Parathyroid adenoma (tissue), 2 donors: ENCODE measurements at regions not wholly inside any gene's neighbourhood (a gene's known extent, or its start where the extent isn't known, plus 50 kb on each side); places are given as distances from the start of the nearest gene placed in this dataset.

Experiments used
- H2AFZ ChIP-seq: fragments of 300-600 bp; sonication (generic); one replicate; pipeline ENCODE4 v1.7.0; 2017; ENCODE audit warnings: antibody characterized with exemption, mild to moderate bottlenecking
- H3K27ac ChIP-seq: fragments of 300-600 bp; sonication (generic); one replicate; pipeline ENCODE4 v1.7.0; 2017
- H3K27me3 ChIP-seq: fragments of 300-600 bp; sonication (generic); one replicate; pipeline ENCODE4 v1.7.0; 2017; ENCODE audit warnings: low read length; ENCODE audit not compliant: control insufficient read depth, insufficient read depth
- H3K36me3 ChIP-seq: fragments of 300-600 bp; sonication (generic); one replicate; pipeline ENCODE4 v1.7.0; 2017; ENCODE audit warnings: low read length; ENCODE audit not compliant: control insufficient read depth, insufficient read depth
- H3K4me1 ChIP-seq: fragments of 300-600 bp; sonication (generic); one replicate; pipeline ENCODE4 v1.7.0; 2017; ENCODE audit warnings: control low read depth
- H3K4me2 ChIP-seq: fragments of 300-600 bp; sonication (generic); one replicate; pipeline ENCODE4 v1.7.0; 2017; ENCODE audit warnings: low read length
- H3K4me3 ChIP-seq: fragments of 300-600 bp; sonication (generic); one replicate; pipeline ENCODE4 v1.7.0; 2017; ENCODE audit warnings: low read depth, low read length
- H3K79me2 ChIP-seq: fragments of 300-600 bp; sonication (generic); one replicate; pipeline ENCODE4 v1.7.0; 2017; ENCODE audit warnings: control low read depth
- H3K9ac ChIP-seq: fragments of 300-600 bp; sonication (generic); one replicate; pipeline ENCODE4 v1.7.0; 2017; ENCODE audit warnings: mild to moderate bottlenecking
- H3K9me3 ChIP-seq: fragments of 300-600 bp; sonication (generic); one replicate; pipeline ENCODE4 v1.7.0; 2017; ENCODE audit warnings: low read length; ENCODE audit not compliant: control insufficient read depth
- TF ChIP-seq, protein P1 (sequence below): fragments of 300-600 bp; sonication (generic); IDR thresholded peaks from one replicate; pipeline ENCODE4 v1.7.0; 2017; ENCODE audit warnings: antibody characterized with exemption, mild to moderate bottlenecking
- donor health status: primary hyperparathyroidism.

DNA sequence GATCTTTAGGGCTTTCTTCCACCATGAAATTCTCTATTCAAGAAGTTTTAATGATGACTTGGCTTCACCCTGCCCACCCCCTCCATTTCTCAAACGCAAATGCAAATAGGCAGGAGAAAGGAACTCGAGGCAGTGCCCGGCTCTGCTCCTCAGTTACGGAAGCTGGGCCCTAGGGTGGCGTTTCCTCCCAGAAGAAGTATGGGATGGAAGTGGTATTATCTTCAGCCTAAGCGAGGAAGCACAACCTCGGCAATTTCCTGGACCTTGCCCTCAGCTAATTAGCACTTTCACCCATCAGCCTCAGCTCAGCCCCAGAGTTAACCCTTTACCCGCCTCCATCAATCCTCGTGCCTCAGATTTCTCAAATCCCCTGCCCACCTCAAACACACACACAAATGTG lies 58.2 kb upstream of the LRRC55 start:
- Histone ChIP-seq H3K79me2 (no peaks in the 10 kb centered on the region), H3K27ac (no peak overlapping the region), H3K4me3 (no peak overlapping the region), H3K9ac (no peak overlapping the region), H3K4me1 (no peaks in the 10 kb centered on the region), H3K9me3 (no peaks in the 10 kb centered on the region), H3K4me2 (no peak overlapping the region), H3K36me3 (no peaks in the 10 kb centered on the region), H3K27me3 (no peaks in the 10 kb centered on the region), H2AFZ (no peak overlapping the region)
- TF ChIP-seq, protein P1, sequence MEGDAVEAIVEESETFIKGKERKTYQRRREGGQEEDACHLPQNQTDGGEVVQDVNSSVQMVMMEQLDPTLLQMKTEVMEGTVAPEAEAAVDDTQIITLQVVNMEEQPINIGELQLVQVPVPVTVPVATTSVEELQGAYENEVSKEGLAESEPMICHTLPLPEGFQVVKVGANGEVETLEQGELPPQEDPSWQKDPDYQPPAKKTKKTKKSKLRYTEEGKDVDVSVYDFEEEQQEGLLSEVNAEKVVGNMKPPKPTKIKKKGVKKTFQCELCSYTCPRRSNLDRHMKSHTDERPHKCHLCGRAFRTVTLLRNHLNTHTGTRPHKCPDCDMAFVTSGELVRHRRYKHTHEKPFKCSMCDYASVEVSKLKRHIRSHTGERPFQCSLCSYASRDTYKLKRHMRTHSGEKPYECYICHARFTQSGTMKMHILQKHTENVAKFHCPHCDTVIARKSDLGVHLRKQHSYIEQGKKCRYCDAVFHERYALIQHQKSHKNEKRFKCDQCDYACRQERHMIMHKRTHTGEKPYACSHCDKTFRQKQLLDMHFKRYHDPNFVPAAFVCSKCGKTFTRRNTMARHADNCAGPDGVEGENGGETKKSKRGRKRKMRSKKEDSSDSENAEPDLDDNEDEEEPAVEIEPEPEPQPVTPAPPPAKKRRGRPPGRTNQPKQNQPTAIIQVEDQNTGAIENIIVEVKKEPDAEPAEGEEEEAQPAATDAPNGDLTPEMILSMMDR: no peak

DNA sequence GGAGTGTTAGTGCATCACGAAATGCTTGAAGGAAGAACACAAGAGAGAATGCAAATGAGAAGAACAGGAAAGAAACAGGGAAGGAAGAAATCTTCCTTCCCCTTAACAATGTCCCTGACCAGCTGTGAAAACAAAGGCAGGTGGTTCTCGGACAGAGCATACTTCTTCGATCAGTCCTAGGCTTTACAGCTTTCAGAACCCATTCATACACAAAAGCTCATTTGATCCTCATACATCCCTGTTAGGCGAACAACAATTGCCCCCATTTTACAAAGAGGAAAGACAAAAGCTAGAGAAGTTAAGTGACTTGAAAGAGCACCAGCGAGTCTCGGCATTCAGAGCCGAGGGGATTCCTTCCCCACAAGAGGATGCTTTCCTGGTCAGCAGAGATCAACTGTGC lies 57.2 kb upstream of the LRRC55 start:
- H3K4me1 ChIP-seq: no peaks in the 10 kb centered on the region
- no peaks in the 10 kb centered on the region for H3K79me2 ChIP-seq
- H2AFZ ChIP-seq: no peak overlapping the region
- no peak overlapping the region for H3K4me3 ChIP-seq
- H3K27me3 ChIP-seq: no peaks in the 10 kb centered on the region
- no peaks in the 10 kb centered on the region for H3K9me3 ChIP-seq
- TF ChIP-seq, protein P1: no peak
- H3K4me2 ChIP-seq: no peak overlapping the region
- no peaks in the 10 kb centered on the region for H3K36me3 ChIP-seq
- no peak overlapping the region for H3K27ac ChIP-seq
- no peak overlapping the region for H3K9ac ChIP-seq

DNA sequence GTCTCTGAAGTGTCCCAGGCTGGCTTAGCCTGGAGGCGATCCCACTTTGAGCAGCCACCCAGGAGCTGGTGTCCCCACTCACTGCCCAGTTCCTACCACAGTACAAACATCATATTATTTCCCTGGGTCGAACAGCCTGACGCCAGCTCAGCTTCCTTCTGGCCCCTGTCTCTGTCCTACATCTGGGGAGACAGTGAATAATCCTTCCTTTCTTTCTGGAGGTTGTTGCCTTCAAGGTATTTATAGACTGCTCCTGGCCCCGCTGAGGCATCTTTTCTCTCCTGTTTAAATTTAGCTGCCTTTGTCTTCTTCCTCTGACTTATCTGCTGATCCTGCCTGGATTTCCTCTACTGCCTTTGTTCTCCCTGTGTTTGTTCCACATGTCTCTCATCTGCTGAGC lies 56.8 kb upstream of the LRRC55 start:
- Histone ChIP-seq H2AFZ (no peak overlapping the region), H3K9ac (no peak overlapping the region), H3K27ac (no peak overlapping the region), H3K9me3 (no peaks in the 10 kb centered on the region), H3K27me3 (no peaks in the 10 kb centered on the region), H3K4me1 (no peaks in the 10 kb centered on the region), H3K79me2 (no peaks in the 10 kb centered on the region), H3K4me3 (no peak overlapping the region), H3K36me3 (no peaks in the 10 kb centered on the region), H3K4me2 (no peak overlapping the region)
- TF ChIP-seq, protein P1: no peak

DNA sequence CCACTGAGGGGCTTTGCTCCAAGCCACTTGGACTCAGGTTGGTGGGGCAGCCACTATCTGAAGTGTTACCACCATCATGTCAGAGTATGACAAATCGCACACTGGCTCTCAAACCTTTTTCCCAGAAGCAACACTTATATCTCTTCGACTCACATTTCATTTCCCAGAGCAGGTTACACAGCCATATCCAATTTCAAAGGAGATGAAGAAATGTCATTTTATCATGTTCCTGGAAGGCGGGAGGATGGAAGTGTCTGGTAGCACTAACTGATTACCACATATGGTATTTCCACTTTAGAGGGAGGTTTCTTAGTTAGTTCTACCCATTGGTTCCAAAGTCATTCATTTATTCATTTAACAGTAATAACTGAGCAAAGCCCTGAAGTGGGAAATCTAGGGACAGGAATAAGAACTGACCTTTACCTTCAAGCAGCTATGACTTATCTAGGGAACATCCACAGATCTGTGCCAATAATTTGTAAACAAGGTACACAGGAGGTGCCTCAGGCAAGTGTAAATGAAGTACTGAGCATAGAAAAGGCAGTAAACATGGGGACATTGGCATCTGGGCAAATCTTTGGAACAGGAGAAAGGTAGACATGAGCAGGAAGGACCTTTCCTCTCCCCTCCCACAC lies 54.9 kb upstream of the LRRC55 start:
- Histone ChIP-seq H2AFZ (no peak overlapping the region), H3K9ac (no peak overlapping the region), H3K4me2 (no peak overlapping the region), H3K4me3 (no peak overlapping the region), H3K27ac (no peak overlapping the region), H3K9me3 (no peaks in the 10 kb centered on the region), H3K4me1 (no peaks in the 10 kb centered on the region), H3K27me3 (no peaks in the 10 kb centered on the region), H3K36me3 (no peaks in the 10 kb centered on the region), H3K79me2 (no peaks in the 10 kb centered on the region)
- TF ChIP-seq, protein P1: no peak

DNA sequence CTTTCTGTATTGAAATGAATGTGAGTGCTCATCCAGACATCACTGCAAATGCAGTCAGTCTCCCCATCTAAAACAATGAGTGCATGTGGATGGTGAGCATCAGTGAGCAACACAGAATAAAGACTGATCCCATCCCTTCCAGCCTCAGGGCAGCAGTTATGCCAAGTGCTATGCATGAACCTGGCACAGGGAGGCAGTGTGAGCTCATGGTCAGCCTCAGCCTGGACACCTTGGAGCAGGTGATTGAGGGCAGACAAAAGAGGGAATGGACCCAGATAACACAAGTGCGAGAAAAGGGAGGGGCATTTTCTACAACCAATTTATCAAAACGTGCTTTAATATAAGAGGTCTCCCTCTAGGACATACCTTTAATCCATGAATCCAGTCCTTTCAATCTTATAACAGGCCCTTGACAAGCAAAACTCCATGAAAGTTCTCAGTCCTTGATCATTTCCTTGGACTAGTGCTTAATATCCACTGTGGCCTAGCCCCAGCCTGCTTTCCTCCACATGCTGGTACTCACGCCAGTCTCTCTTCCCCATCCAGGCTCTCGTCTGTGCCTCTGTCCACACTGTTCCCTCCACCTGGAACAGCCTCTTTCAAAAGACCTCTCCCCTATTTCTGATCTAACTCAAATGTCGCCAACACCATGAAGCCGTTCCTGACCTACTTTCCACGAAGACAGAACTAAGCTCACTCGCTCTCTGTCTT lies 50.5 kb upstream of the LRRC55 start:
- TF ChIP-seq, protein P1: peak; percentile 77
- no peaks in the 10 kb centered on the region for H3K79me2 ChIP-seq
- no peaks in the 10 kb centered on the region for H3K4me1 ChIP-seq

More for the DNA sequence above, 50.5 kb upstream of the LRRC55 start:
- Histone ChIP-seq H3K4me3 (no peak overlapping the region), H3K36me3 (no peaks in the 10 kb centered on the region), H3K9me3 (no peaks in the 10 kb centered on the region), H3K27ac (no peak overlapping the region), H2AFZ (no peak overlapping the region), H3K9ac (no peak overlapping the region), H3K27me3 (no peaks in the 10 kb centered on the region), H3K4me2 (no peak overlapping the region)
